ENCODE measurements at regions not wholly inside any gene's neighbourhood (a gene's known extent, or its start where the extent isn't known, plus 50 kb on each side); places are given as distances from the start of the nearest gene placed in this dataset.

DNA sequence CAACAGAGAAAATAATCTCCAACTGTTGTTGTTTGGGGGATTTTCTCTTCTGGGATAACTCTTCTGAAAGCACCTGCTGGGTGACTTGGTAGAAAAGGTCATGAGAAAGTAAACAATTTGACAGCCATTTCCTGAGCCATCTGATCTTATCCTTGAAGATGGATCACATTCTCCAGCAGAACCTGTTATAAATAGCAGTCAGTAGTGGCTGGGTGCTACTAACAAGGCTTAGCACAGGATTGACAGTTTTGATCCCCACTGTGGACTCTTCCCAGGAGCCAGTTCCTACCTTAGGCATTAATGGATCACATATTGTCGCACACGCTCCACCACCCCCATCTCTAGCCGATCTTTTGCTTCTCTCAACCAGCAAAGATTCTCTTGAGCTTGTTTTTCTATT, 220.2 kb downstream of the PLK2 start:
- Histone ChIP-seq H3K4me1 (no peaks in the 10 kb centered on the region), H3K4me3 (no peak overlapping the region), H3K36me3 (replicated peaks in 1 of 2; ENCODE audit: insufficient read depth in 1 of 2, low read depth in 2 of 2) (no peaks in the 10 kb centered on the region), H3K9me3 (no peaks in the 10 kb centered on the region), H3K27ac (no peak overlapping the region), H3K27me3 (no peaks in the 10 kb centered on the region)
- WGBS, 2 donors, result 74 to 87% methylated on average over 3 of the region's 3 CpGs
- TF ChIP-seq POLR2A (IDR thresholded peaks at IDR 0.05), result no peak
- TF ChIP-seq, protein P1, sequence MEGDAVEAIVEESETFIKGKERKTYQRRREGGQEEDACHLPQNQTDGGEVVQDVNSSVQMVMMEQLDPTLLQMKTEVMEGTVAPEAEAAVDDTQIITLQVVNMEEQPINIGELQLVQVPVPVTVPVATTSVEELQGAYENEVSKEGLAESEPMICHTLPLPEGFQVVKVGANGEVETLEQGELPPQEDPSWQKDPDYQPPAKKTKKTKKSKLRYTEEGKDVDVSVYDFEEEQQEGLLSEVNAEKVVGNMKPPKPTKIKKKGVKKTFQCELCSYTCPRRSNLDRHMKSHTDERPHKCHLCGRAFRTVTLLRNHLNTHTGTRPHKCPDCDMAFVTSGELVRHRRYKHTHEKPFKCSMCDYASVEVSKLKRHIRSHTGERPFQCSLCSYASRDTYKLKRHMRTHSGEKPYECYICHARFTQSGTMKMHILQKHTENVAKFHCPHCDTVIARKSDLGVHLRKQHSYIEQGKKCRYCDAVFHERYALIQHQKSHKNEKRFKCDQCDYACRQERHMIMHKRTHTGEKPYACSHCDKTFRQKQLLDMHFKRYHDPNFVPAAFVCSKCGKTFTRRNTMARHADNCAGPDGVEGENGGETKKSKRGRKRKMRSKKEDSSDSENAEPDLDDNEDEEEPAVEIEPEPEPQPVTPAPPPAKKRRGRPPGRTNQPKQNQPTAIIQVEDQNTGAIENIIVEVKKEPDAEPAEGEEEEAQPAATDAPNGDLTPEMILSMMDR (IDR thresholded peaks at IDR 0.05), result no peak
- no peak for DNase-seq
- intact Hi-C loops (cut with DNase I), result no loop called here
- no peak for ATAC-seq

DNA sequence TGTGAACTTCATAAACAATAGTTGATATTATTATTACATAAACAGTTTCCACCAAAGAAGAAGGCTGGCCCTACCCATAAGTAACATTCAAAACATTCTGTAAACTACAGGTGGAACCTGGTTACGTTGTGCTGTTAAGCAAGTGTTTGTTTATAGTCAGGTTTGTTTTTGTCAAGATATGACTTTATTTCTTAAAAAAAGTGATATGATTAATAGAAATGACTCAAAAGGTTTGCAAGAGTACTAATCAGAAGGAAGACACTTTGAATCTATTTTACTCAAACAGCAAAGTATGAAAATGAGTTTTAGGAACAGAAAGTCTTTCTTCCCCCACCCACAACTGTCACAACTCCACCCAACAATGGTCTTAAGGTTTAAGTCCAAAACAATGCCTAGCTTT, 220.8 kb downstream of the PLK2 start:
- TF ChIP-seq, protein P1 (IDR thresholded peaks at IDR 0.05), result no peak
- no peak for TF ChIP-seq POLR2A (IDR thresholded peaks at IDR 0.05)
- intact Hi-C loops (cut with DNase I), result no loop called here

DNA sequence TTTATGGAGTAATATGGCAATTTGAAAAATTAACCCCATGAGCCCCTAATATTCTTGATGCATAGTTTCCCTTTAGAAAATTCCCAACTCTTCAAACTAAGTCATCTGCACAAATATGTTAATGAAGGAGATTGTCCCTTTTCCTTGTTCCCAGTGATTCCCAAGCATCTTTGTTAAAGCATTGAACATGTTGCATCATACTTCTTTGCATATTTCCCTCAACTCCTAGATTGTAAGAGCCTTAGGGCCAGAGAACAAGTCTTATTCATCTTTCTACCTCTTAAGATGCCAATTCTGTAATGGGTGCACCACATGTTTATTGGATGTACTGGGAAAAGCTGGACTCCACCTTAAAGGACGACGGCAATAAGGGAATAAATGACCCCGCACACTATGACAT, 223.4 kb downstream of the PLK2 start:
- intact Hi-C loops (cut with DNase I), result no loop called here
- no peak for TF ChIP-seq POLR2A (IDR thresholded peaks at IDR 0.05)
- TF ChIP-seq, protein P1 (IDR thresholded peaks at IDR 0.05), result no peak
- Histone ChIP-seq H3K4me3 (no peak overlapping the region), H3K9me3 (no peaks in the 10 kb centered on the region), H3K27ac (no peak overlapping the region), H3K4me1 (no peaks in the 10 kb centered on the region), H3K36me3 (replicated peaks in 1 of 2; ENCODE audit: insufficient read depth in 1 of 2, low read depth in 2 of 2) (no peaks in the 10 kb centered on the region), H3K27me3 (no peaks in the 10 kb centered on the region)
- WGBS, 2 donors, result 94 to 95% methylated on average over 3 of the region's 3 CpGs
- ATAC-seq (no peak), DNase-seq (no peak)

More for the DNA sequence above, 220.8 kb downstream of the PLK2 start:
- Histone ChIP-seq H3K36me3 (replicated peaks in 1 of 2; ENCODE audit: insufficient read depth in 1 of 2, low read depth in 2 of 2) (no peaks in the 10 kb centered on the region), H3K4me1 (no peaks in the 10 kb centered on the region), H3K9me3 (no peaks in the 10 kb centered on the region), H3K27me3 (no peaks in the 10 kb centered on the region), H3K4me3 (no peak overlapping the region), H3K27ac (no peak overlapping the region)
- WGBS, 2 donors, result 62 to 77% methylated on average over 1 of the region's 1 CpG
- ATAC-seq (no peak), DNase-seq (no peak)

DNA sequence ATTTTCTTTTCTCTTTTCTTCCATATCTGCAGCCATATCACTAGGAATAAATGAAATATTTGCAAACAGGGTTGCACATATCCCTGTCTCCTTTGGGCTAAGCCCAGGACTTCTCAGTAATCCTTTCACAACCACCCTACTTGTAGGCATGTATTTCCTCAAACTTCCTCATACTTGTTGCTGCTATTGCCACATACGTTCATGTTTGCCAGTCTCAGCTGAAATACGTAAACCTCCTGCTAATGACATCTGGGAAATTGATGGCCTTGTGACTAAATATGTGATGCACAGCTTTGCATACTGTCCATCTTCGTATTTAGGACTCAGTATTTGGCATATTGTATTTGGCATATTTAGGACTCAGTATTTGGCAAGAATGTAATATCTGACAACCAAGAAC, 224.6 kb downstream of the PLK2 start:
- ATAC-seq, result peak; percentile 67
- H3K4me3 ChIP-seq, result no peak overlapping the region
- 19 to 31% methylated on average over 3 of the region's 3 CpGs for WGBS, 2 donors
- no peaks in the 10 kb centered on the region for H3K9me3 ChIP-seq
- TF ChIP-seq, protein P1 (IDR thresholded peaks at IDR 0.05), result no peak
- no peak for TF ChIP-seq POLR2A (IDR thresholded peaks at IDR 0.05)
- H3K36me3 ChIP-seq (replicated peaks in 1 of 2; ENCODE audit: insufficient read depth in 1 of 2, low read depth in 2 of 2), result no peaks in the 10 kb centered on the region
- H3K4me1 ChIP-seq, result no peaks in the 10 kb centered on the region
- peak in 2 of 4 donors; percentile 11 to 41 for DNase-seq
- peak overlapping the region in 1 of 4 donors; percentile 12 for H3K27ac ChIP-seq
- intact Hi-C loops (cut with DNase I), result no loop called here
- H3K27me3 ChIP-seq, result no peaks in the 10 kb centered on the region

DNA sequence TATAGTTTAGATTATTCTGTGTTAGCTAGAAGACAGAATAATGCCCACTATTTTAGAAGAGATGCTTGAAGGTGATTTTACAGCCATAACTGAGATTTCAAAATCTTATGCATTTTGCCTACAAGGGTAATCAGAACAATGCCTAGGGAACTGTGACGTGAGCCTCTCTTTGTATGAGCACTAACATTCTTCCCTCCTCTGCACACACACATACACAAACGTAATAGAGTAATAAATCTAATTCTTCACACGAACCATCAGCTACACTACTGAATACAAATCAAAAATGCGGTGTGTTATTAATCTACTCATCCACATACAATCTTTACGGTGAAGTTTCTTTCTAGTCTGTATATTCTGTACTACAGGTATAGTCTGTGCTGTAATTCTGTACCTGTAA, 227.8 kb downstream of the PLK2 start:
- H3K4me3 ChIP-seq, result no peak overlapping the region
- no peak for DNase-seq
- H3K27me3 ChIP-seq, result no peaks in the 10 kb centered on the region
- no peaks in the 10 kb centered on the region for H3K4me1 ChIP-seq
- H3K36me3 ChIP-seq (replicated peaks in 1 of 2; ENCODE audit: insufficient read depth in 1 of 2, low read depth in 2 of 2), result no peaks in the 10 kb centered on the region
- ATAC-seq, result no peak
- intact Hi-C loops (cut with DNase I), result no loop called here
- H3K9me3 ChIP-seq, result no peaks in the 10 kb centered on the region
- no peak for TF ChIP-seq POLR2A (IDR thresholded peaks at IDR 0.05)
- H3K27ac ChIP-seq, result no peak overlapping the region
- WGBS, 2 donors, result 82 to 93% methylated on average over 5 of the region's 5 CpGs
